GM12891 (cell line): ENCODE measurements at regions not wholly inside any gene's neighbourhood (a gene's known extent, or its start where the extent isn't known, plus 50 kb on each side); places are given as distances from the start of the nearest gene placed in this dataset.

Experiments
- PAX5 ChIP-seq: IDR thresholded peaks from 2 replicates; pipeline ENCODE4 v1.6.1; 2011; ENCODE audit warnings: low read length, moderate library complexity, mild to moderate bottlenecking; ENCODE audit not compliant: insufficient read depth, severe bottlenecking
- POLR2A ChIP-seq: IDR thresholded peaks from 2 replicates; pipeline ENCODE4 v1.6.1; 2011; ENCODE audit warnings: low read depth, low read length, control low read depth
- POLR2AphosphoS5 ChIP-seq: IDR thresholded peaks from 2 replicates; pipeline ENCODE4 v1.6.1; 2011; ENCODE audit warnings: low read depth, low read length, control low read depth
- POU2F2 ChIP-seq: IDR thresholded peaks from 2 replicates; pipeline ENCODE4 v1.6.1; 2011; ENCODE audit warnings: low read depth, mild to moderate bottlenecking, control low read depth, low read length, moderate library complexity
- SPI1 ChIP-seq: IDR thresholded peaks from 2 replicates; pipeline ENCODE4 v1.6.1; 2011; ENCODE audit warnings: low read depth, low read length, control low read depth

- TF ChIP-seq POLR2AphosphoS5 = no peak
- TF ChIP-seq SPI1 = no peak
- TF ChIP-seq POLR2A = no peak
- TF ChIP-seq POU2F2 = no peak
- TF ChIP-seq PAX5 = no peak
Measured at GRCh38 chr9:115543511-115543910, 425.6 kb upstream of the TNC start.
